DOHH2 (cell line): ENCODE measurements at regions not wholly inside any gene's neighbourhood (a gene's known extent, or its start where the extent isn't known, plus 50 kb on each side); places are given as distances from the start of the nearest gene placed in this dataset.

Source experiments
- EZH2phosphoT487 ChIP-seq: fragments of 200-600 bp; sonication (generic); IDR thresholded peaks from 2 replicates; pipeline ENCODE4 v1.6.1; 2017; ENCODE audit warnings: borderline replicate concordance, mild to moderate bottlenecking, antibody characterized with exemption, low read length, moderate library complexity, mixed read lengths
- TF ChIP-seq, protein P1 (sequence below): fragments of 200-600 bp; sonication (generic); IDR thresholded peaks from one replicate; pipeline ENCODE4 v1.5.1; 2014; ENCODE audit warnings: antibody characterized with exemption, mild to moderate bottlenecking, low read depth, low read length; ENCODE audit not compliant: poor library complexity, severe bottlenecking

DNA sequence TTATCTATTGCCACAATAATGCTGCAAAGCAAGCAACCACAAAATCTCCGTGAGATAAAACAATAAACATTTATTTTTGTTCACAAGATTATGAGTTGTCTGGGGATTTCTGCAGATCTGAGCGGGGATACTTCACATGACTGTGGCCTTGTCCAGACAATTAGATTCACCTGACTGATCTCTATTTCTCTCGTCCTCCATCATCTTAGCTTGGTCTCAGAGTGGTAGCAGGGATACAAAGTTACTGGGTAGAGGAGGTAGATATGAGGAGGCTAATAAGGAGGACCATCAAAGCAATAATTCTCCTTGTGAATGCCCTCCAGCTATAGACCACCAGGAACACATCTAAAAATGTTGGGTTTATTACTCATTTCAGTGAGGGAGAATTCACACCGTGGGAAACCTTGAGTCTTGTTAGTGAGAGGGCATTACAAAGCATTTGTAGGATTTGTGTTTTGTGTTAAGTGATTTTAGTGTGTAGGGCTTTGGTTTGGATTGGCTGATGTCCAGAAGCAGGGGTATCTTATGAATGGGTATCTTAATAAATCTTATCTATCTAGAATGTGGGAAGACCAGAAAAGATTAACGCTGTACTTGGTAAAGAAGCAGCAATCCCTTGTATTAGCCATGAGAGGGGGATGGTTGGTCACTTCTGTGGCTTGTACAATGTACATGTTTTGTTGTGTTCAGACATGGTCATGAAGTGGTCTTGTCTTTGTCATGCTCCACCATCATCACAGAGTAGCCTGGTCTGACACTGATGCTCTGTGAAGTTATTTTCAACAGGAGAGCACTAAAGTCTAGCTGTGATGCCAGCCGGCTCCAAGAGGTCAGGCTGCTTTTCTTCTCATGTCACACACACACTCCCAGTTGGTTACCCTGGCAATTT lies 287.6 kb upstream of the STT3B start:
- TF ChIP-seq, protein P1, sequence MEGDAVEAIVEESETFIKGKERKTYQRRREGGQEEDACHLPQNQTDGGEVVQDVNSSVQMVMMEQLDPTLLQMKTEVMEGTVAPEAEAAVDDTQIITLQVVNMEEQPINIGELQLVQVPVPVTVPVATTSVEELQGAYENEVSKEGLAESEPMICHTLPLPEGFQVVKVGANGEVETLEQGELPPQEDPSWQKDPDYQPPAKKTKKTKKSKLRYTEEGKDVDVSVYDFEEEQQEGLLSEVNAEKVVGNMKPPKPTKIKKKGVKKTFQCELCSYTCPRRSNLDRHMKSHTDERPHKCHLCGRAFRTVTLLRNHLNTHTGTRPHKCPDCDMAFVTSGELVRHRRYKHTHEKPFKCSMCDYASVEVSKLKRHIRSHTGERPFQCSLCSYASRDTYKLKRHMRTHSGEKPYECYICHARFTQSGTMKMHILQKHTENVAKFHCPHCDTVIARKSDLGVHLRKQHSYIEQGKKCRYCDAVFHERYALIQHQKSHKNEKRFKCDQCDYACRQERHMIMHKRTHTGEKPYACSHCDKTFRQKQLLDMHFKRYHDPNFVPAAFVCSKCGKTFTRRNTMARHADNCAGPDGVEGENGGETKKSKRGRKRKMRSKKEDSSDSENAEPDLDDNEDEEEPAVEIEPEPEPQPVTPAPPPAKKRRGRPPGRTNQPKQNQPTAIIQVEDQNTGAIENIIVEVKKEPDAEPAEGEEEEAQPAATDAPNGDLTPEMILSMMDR, result no peak
- no peak for TF ChIP-seq EZH2phosphoT487
